Activated CD8-positive, alpha-beta memory T cell treated with anti-CD3 and anti-CD28 coated beads, Interleukin-2, amount 10 ng/mL, durations not matched to agents 7 days and 5 days (primary cell): ENCODE measurements at regions not wholly inside any gene's neighbourhood (a gene's known extent, or its start where the extent isn't known, plus 50 kb on each side); places are given as distances from the start of the nearest gene placed in this dataset.

Experiments used
- ATAC-seq: fragments of 150-1000 bp; cut with Tn5 transposase; one replicate; pipeline ENCODE4 v1.10.0; 2021; ENCODE audit warnings: moderate library complexity
- CTCF ChIA-PET: fragments of 350-600 bp; sonication (Branson Sonifier 250); formaldehyde crosslinking; loops from one replicate; lab custom pipeline; 2021; ENCODE audit warnings: antibody characterized with exemption; lab: Charles Lee
- DNase-seq: peaks from one replicate; pipeline ENCODE4 v3.0.0-alpha.2; 2020
- H3K27ac Mint-ChIP-seq: one replicate; pipeline ENCODE4 v1.8.0; 2021; ENCODE audit warnings: mild to moderate bottlenecking, mixed read lengths
- H3K27me3 Mint-ChIP-seq: one replicate; pipeline ENCODE4 v1.8.0; 2021; ENCODE audit warnings: mixed read lengths
- H3K36me3 Mint-ChIP-seq: one replicate; pipeline ENCODE4 v1.8.0; 2021; ENCODE audit warnings: mild to moderate bottlenecking, mixed read lengths
- H3K4me1 Mint-ChIP-seq: one replicate; pipeline ENCODE4 v1.8.0; 2021; ENCODE audit warnings: mixed read lengths
- H3K4me3 Mint-ChIP-seq: one replicate; pipeline ENCODE4 v1.8.0; 2021; ENCODE audit warnings: mild to moderate bottlenecking, moderate library complexity, mixed read lengths
- H3K9me3 Mint-ChIP-seq: one replicate; pipeline ENCODE4 v1.8.0; 2022; ENCODE audit warnings: low read depth, mixed read lengths

DNA sequence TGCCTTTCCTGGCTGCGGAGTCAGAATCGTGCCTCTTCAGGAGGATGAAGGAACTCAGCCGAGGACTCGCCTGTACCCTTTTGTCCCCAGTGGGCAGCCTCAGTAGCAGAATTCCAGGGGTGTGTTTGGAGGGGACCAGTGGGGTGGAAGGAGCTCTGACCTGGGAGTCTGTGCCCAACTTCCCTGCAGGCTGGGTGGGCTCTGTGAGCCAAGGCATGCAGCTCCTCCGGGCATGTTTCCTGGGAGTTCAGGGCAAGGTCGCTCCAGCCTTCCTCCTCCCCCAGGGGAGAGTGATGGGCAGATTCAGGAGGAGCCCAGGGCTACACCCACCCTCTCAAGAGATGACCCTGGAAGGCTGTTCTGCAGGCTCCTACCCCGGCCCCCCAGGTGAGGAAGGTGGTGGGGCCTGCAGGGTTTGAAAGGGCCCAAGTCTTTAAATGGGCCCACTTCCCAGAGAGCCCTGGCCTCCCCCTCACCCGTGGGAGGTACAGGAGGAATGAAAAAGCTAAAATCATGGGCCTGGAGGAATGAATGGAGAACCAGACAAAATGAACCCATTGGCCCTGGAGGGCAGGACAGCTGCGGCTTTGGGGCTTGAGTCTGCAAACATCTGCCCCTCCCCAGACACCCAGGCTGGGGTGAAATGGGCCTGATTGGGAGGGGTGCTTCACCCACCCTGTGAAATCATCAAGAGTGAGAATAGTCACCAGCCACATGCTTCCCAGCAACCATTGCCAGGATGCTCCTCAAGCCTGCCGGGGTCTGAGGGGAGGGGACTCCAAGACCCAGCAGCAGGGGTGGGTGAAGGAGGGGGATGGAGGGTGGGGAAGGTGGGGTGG is 77.6 kb upstream of the PMEPA1 start:
- Mint-ChIP-seq H3K27ac (no peak overlapping the region), H3K27me3 (peaks cover 2% of the 10 kb centered on the region), H3K36me3 (no peaks in the 10 kb centered on the region), H3K4me1 (peaks cover 9% of the 10 kb centered on the region), H3K9me3 (no peaks in the 10 kb centered on the region), H3K4me3 (no peak overlapping the region)
- CTCF ChIA-PET: no interaction called here
- DNase-seq (no peak), ATAC-seq (no peak)

GRCh38 chr20:57786304-57786932 is 76.6 kb upstream of the PMEPA1 start:
- H3K4me3 Mint-ChIP-seq: no peak overlapping the region
- no peak for ATAC-seq
- DNase-seq: peak; percentile 48
- CTCF ChIA-PET: no interaction called here
- no peaks in the 10 kb centered on the region for H3K36me3 Mint-ChIP-seq
- no peaks in the 10 kb centered on the region for H3K9me3 Mint-ChIP-seq
- H3K4me1 Mint-ChIP-seq: peaks cover 9% of the 10 kb centered on the region
- peak overlapping the region; percentile 41 for H3K27ac Mint-ChIP-seq
- H3K27me3 Mint-ChIP-seq: peaks cover 2% of the 10 kb centered on the region

- H3K4me1 Mint-ChIP-seq: peaks cover 9% of the 10 kb centered on the region
- H3K27me3 Mint-ChIP-seq: no peaks in the 10 kb centered on the region
- H3K36me3 Mint-ChIP-seq: no peaks in the 10 kb centered on the region
- H3K27ac Mint-ChIP-seq: no peak overlapping the region
- CTCF ChIA-PET: no interaction called here
- H3K4me3 Mint-ChIP-seq: no peak overlapping the region
- H3K9me3 Mint-ChIP-seq: no peaks in the 10 kb centered on the region
- DNase-seq (no peak), ATAC-seq (no peak)
Observed at GRCh38 chr20:57785720-57786119, 75.9 kb upstream of the PMEPA1 start.

GRCh38 chr20:57785061-57785460 is 75.2 kb upstream of the PMEPA1 start:
- H3K9me3 Mint-ChIP-seq: no peaks in the 10 kb centered on the region
- CTCF ChIA-PET: no interaction called here
- ATAC-seq (no peak), DNase-seq (no peak)
- H3K27ac Mint-ChIP-seq: no peak overlapping the region
- H3K27me3 Mint-ChIP-seq: no peaks in the 10 kb centered on the region
- no peaks in the 10 kb centered on the region for H3K36me3 Mint-ChIP-seq
- H3K4me1 Mint-ChIP-seq: peaks cover 9% of the 10 kb centered on the region
- no peak overlapping the region for H3K4me3 Mint-ChIP-seq

DNA sequence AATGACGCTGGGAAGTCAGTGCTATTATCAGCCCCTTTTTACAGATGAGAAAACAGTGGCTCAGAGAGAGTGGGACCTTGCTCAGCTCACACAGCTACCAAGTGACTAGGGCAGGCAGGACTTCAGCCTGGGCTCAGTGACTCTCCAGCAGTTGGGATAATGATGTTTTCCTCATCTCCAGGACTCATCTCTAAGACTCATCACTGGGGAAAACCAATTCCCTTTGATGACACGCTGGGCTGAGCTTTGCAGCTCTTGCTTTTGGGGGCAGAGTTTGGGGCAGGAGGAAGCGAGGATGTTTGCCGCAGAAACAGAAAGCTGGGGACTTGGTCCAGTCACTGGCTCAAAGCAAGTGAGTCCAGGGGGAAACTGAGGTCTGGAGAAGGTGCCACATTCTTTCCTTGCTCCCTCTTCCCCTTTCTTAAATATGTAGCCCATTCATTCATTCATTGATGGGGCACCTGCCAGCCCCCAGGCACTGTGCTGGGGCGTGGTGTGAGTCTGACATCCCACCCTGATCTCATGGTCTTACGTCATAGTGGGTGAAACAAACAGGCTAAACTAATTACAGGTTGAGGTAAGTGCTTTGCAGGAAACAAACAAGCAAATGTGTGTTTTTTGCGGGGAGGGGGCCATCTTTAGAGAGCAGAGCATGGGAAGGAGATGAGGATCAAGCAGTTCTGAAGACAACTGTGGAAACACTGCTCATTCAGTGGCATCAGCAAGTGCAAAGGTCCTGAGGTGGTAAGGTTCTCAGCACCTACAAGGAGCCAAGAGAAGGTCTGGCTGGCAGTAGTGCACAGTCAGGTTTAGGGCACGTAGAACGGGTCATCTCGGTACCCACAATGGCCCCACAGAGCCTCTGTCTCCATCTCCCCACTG is 74.4 kb upstream of the PMEPA1 start:
- no peaks in the 10 kb centered on the region for H3K36me3 Mint-ChIP-seq
- H3K27me3 Mint-ChIP-seq: no peaks in the 10 kb centered on the region
- CTCF ChIA-PET: no interaction called here
- no peak for ATAC-seq
- no peak overlapping the region for H3K27ac Mint-ChIP-seq
- H3K9me3 Mint-ChIP-seq: no peaks in the 10 kb centered on the region
- H3K4me1 Mint-ChIP-seq: peaks cover 9% of the 10 kb centered on the region
- no peak for DNase-seq
- H3K4me3 Mint-ChIP-seq: no peak overlapping the region

- Mint-ChIP-seq H3K4me1 (peaks cover 9% of the 10 kb centered on the region), H3K4me3 (no peak overlapping the region), H3K9me3 (no peaks in the 10 kb centered on the region), H3K27ac (no peak overlapping the region), H3K36me3 (no peaks in the 10 kb centered on the region), H3K27me3 (peaks cover 5% of the 10 kb centered on the region)
- CTCF ChIA-PET: no interaction called here
- no peak for DNase-seq
- ATAC-seq: no peak
Observed at GRCh38 chr20:57783196-57783595, 73.4 kb upstream of the PMEPA1 start.

- CTCF ChIA-PET: no interaction called here
- ATAC-seq: no peak
- Mint-ChIP-seq H3K4me3 (no peak overlapping the region), H3K9me3 (no peaks in the 10 kb centered on the region), H3K36me3 (no peaks in the 10 kb centered on the region), H3K27ac (no peak overlapping the region), H3K27me3 (peaks cover 8% of the 10 kb centered on the region), H3K4me1 (peaks cover 9% of the 10 kb centered on the region)
- no peak for DNase-seq
Observed at GRCh38 chr20:57782631-57783041, 72.8 kb upstream of the PMEPA1 start.

DNA sequence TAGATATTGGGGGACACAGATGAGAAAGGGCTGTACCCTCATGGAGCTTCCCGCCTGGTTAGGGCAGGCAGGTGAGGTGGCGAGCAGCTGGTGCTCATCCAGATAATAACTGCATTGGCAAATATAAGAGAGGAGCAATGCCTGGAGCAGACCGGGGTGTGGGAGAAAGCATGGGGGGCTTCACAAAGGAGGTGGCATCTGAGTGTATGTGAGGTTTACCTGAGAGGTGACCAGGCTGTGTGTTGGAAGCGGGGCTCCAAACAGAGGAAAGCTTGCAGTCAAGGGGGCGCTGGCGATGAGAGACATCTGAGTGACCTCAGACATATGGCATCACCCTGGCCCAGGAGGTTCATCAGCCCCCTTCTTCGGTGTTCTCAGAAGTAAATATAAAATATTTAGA is 72.1 kb upstream of the PMEPA1 start:
- DNase-seq: no peak
- H3K27ac Mint-ChIP-seq: no peak overlapping the region
- no peaks in the 10 kb centered on the region for H3K9me3 Mint-ChIP-seq
- peaks cover 13% of the 10 kb centered on the region for H3K27me3 Mint-ChIP-seq
- ATAC-seq: no peak
- H3K36me3 Mint-ChIP-seq: no peaks in the 10 kb centered on the region
- no peak overlapping the region for H3K4me3 Mint-ChIP-seq
- peaks cover 9% of the 10 kb centered on the region for H3K4me1 Mint-ChIP-seq
- CTCF ChIA-PET: no interaction called here

- Mint-ChIP-seq H3K4me3 (no peak overlapping the region), H3K4me1 (no peaks in the 10 kb centered on the region), H3K27ac (no peak overlapping the region), H3K9me3 (no peaks in the 10 kb centered on the region), H3K36me3 (no peaks in the 10 kb centered on the region), H3K27me3 (peaks cover 20% of the 10 kb centered on the region)
- no peak for DNase-seq
- ATAC-seq: no peak
- CTCF ChIA-PET: no interaction called here
Observed at GRCh38 chr20:57780906-57781305, 71.1 kb upstream of the PMEPA1 start.

- Mint-ChIP-seq H3K27ac (no peak overlapping the region), H3K27me3 (peaks cover 25% of the 10 kb centered on the region), H3K36me3 (no peaks in the 10 kb centered on the region), H3K4me3 (no peak overlapping the region), H3K9me3 (no peaks in the 10 kb centered on the region), H3K4me1 (no peaks in the 10 kb centered on the region)
- ATAC-seq: no peak
- CTCF ChIA-PET: no interaction called here
- no peak for DNase-seq
Observed at GRCh38 chr20:57780398-57780797, 70.6 kb upstream of the PMEPA1 start.

- no peak for ATAC-seq
- Mint-ChIP-seq H3K4me1 (no peaks in the 10 kb centered on the region), H3K9me3 (no peaks in the 10 kb centered on the region), H3K27ac (no peak overlapping the region), H3K4me3 (no peak overlapping the region), H3K27me3 (peaks cover 27% of the 10 kb centered on the region), H3K36me3 (no peaks in the 10 kb centered on the region)
- CTCF ChIA-PET: no interaction called here
- DNase-seq: no peak
Observed at GRCh38 chr20:57779401-57780003, 69.7 kb upstream of the PMEPA1 start.

DNA sequence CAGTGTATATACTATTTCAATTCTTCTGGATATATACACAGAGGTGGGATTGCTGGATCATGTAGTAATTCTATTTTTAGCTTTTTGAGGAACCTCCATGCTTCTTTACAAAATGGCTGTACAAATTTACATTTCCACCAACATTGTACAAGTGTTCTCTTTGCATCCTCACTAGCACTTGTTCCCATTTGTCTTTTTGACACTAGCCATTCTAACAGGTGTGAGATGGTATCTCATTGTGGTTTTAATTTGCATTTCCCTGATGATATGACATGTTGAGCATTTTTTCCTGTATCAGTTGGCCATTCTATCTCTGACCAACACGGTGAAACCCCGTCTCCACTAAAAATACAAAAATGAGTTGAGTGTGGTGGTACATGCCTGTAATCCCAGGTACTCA is 68.1 kb upstream of the PMEPA1 start:
- CTCF ChIA-PET: interaction anchor here (0.7 to 1.3 kb wide), 2 partner anchors 154 to 185 kb away, joined by 3 read pairs; no protein-coding TSS in a partner anchor
- ATAC-seq (no peak), DNase-seq (no peak)
- Mint-ChIP-seq H3K27ac (no peak overlapping the region), H3K4me3 (no peak overlapping the region), H3K9me3 (no peaks in the 10 kb centered on the region), H3K4me1 (peaks cover under 1% of the 10 kb centered on the region), H3K36me3 (no peaks in the 10 kb centered on the region), H3K27me3 (peaks cover 28% of the 10 kb centered on the region)

DNA sequence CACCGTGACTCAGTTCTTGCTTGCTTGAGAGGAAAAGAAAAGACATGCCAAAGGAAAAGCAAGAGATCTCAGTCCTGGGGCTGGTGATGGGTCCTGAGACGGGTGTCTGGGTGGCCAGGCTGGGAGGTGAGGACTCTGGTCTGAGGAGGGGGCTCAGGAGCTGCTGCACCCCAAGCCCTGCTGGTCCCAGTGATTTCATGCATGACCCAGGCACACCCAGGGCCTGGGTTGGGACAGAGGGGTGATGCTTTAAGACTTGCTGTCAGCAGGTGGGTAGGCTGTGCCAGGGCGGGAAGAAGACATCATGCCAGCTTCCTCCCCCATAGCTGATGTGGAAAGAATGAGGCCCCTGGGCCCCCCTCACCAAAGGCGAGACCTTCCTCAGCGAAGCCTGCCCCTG is 65.1 kb upstream of the PMEPA1 start:
- no peak for DNase-seq
- no peak overlapping the region for H3K27ac Mint-ChIP-seq
- CTCF ChIA-PET: no interaction called here
- peaks cover 7% of the 10 kb centered on the region for H3K4me1 Mint-ChIP-seq
- H3K27me3 Mint-ChIP-seq: peaks cover 28% of the 10 kb centered on the region
- no peaks in the 10 kb centered on the region for H3K36me3 Mint-ChIP-seq
- H3K4me3 Mint-ChIP-seq: no peak overlapping the region
- no peak for ATAC-seq
- H3K9me3 Mint-ChIP-seq: no peaks in the 10 kb centered on the region
